ENCODE measurements at regions not wholly inside any gene's neighbourhood (a gene's known extent, or its start where the extent isn't known, plus 50 kb on each side); places are given as distances from the start of the nearest gene placed in this dataset.

GRCh38 chr21:31583498-31583897, 76.0 kb upstream of the SOD1 start:
- DNase-seq (ENCODE audit: low read depth) = no peak
- no peak for TF ChIP-seq CTCF (conservative IDR thresholded peaks at IDR 0.05; ENCODE audit: low read depth, low read length)
- no peak overlapping the region for H3K4me3 ChIP-seq (ENCODE audit: low read length)

- no peak for DNase-seq (ENCODE audit: low read depth)
- no peak overlapping the region for H3K4me3 ChIP-seq (ENCODE audit: low read length)
- TF ChIP-seq CTCF (conservative IDR thresholded peaks at IDR 0.05; ENCODE audit: low read depth, low read length) = peak; percentile 93
These were observed 78.6 kb upstream of the SOD1 start for GRCh38 chr21:31580866-31581276.

GRCh38 chr21:31577271-31577670, 82.2 kb upstream of the SOD1 start:
- no peak for TF ChIP-seq CTCF (conservative IDR thresholded peaks at IDR 0.05; ENCODE audit: low read depth, low read length)
- no peak for DNase-seq (ENCODE audit: low read depth)
- H3K4me3 ChIP-seq (ENCODE audit: low read length) = no peak overlapping the region

GRCh38 chr21:31576428-31576827, 83.1 kb upstream of the SOD1 start:
- TF ChIP-seq CTCF (conservative IDR thresholded peaks at IDR 0.05; ENCODE audit: low read depth, low read length) = no peak

GRCh38 chr21:31573217-31573616, 86.3 kb upstream of the SOD1 start:
- H3K4me3 ChIP-seq (ENCODE audit: low read length) = no peak overlapping the region
- no peak for DNase-seq (ENCODE audit: low read depth)
- TF ChIP-seq CTCF (conservative IDR thresholded peaks at IDR 0.05; ENCODE audit: low read depth, low read length) = no peak

More at GRCh38 chr21:31576428-31576827, 83.1 kb upstream of the SOD1 start:
- DNase-seq (ENCODE audit: low read depth) = no peak
- H3K4me3 ChIP-seq (ENCODE audit: low read length) = no peak overlapping the region

GRCh38 chr21:31571879-31572278, 87.6 kb upstream of the SOD1 start:
- no peak for TF ChIP-seq CTCF (conservative IDR thresholded peaks at IDR 0.05; ENCODE audit: low read depth, low read length)
- no peak for DNase-seq (ENCODE audit: low read depth)
- no peak overlapping the region for H3K4me3 ChIP-seq (ENCODE audit: low read length)

- no peak overlapping the region for H3K4me3 ChIP-seq (ENCODE audit: low read length)
- no peak for TF ChIP-seq CTCF (conservative IDR thresholded peaks at IDR 0.05; ENCODE audit: low read depth, low read length)
- DNase-seq (ENCODE audit: low read depth) = no peak
These were observed 88.5 kb upstream of the SOD1 start for GRCh38 chr21:31570824-31571566.

Measured in retinal pigment epithelial cell (primary cell).